SK-N-SH (cell line): ENCODE measurements at regions not wholly inside any gene's neighbourhood (a gene's known extent, or its start where the extent isn't known, plus 50 kb on each side); places are given as distances from the start of the nearest gene placed in this dataset.

Source experiments
- EP300 ChIP-seq, 2 experiments: IDR thresholded peaks; 2 replicates each; pipeline versions ENCODE4 v1.4.0 to v1.6.1; 2012; ENCODE audit warnings: borderline replicate concordance in 1 of 2, low read depth in 1 of 2, low read length in 1 of 2
- MXI1 ChIP-seq: IDR thresholded peaks from 2 replicates; pipeline ENCODE4 v1.6.1; 2012; ENCODE audit warnings: mild to moderate bottlenecking, low read depth, low read length, improper control_type of control experiment
- RAD21 ChIP-seq: IDR thresholded peaks from 2 replicates; pipeline ENCODE4 v1.6.1; 2012; ENCODE audit warnings: mild to moderate bottlenecking, low read length
- RCOR1 ChIP-seq: fragments of 150-350 bp; IDR thresholded peaks from 2 replicates; pipeline ENCODE4 v1.6.1; 2017; ENCODE audit warnings: antibody characterized with exemption, low read length
- SMC3 ChIP-seq: IDR thresholded peaks from 2 replicates; pipeline ENCODE4 v1.6.1; 2012; ENCODE audit warnings: low read depth, low read length, improper control_type of control experiment
- TF ChIP-seq, protein P1 (sequence below): fragments of 200-600 bp; sonication (generic); IDR thresholded peaks from 2 replicates; pipeline ENCODE4 v1.6.1; 2017; ENCODE audit warnings: antibody characterized with exemption, mild to moderate bottlenecking, moderate library complexity
- TF ChIP-seq, protein P2 (sequence below): IDR thresholded peaks from 2 replicates; pipeline ENCODE4 v1.4.0; 2012; ENCODE audit warnings: low read depth, borderline replicate concordance

DNA sequence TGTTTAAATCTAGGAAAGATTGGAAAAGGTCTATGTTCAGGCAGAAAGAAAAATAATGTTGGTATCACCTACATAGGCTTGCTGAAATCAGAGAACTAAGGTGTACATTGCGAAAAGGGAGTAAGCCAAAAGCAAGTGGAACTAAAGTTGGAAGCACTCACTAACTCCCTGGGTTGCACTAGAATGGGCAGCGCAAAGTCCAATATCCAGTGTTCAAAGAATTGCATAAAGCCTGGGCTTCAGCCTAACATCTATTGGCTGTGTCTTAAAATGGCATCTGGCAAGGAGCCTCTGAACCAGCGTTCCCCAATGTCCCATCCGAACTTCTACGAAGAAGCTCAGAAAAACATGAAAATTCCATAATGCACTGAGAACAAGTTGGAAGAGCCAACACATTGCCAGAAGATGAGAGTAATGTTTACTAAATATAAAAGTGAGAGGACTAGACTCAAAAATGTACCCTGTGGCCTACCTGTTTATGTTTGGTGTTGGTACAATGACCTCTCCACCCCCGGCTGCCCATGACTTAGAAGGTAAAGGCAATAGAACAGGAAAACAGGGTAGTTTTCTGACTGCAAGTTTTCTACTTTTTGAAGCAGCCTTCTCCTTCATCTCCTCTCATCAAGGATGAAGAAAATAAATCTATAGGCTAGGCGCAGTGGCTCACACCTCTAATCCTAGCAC, 275.9 kb upstream of the GHITM start:
- TF ChIP-seq RAD21 (no peak), SMC3 (no peak), RCOR1 (no peak), MXI1 (no peak), EP300 (IDR thresholded peaks at IDR 0.05; ENCODE audit: borderline replicate concordance in 1 of 2, low read depth in 1 of 2, low read length in 1 of 2) (no peak)
- TF ChIP-seq, protein P1, sequence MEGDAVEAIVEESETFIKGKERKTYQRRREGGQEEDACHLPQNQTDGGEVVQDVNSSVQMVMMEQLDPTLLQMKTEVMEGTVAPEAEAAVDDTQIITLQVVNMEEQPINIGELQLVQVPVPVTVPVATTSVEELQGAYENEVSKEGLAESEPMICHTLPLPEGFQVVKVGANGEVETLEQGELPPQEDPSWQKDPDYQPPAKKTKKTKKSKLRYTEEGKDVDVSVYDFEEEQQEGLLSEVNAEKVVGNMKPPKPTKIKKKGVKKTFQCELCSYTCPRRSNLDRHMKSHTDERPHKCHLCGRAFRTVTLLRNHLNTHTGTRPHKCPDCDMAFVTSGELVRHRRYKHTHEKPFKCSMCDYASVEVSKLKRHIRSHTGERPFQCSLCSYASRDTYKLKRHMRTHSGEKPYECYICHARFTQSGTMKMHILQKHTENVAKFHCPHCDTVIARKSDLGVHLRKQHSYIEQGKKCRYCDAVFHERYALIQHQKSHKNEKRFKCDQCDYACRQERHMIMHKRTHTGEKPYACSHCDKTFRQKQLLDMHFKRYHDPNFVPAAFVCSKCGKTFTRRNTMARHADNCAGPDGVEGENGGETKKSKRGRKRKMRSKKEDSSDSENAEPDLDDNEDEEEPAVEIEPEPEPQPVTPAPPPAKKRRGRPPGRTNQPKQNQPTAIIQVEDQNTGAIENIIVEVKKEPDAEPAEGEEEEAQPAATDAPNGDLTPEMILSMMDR, result no peak
- TF ChIP-seq, protein P2, sequence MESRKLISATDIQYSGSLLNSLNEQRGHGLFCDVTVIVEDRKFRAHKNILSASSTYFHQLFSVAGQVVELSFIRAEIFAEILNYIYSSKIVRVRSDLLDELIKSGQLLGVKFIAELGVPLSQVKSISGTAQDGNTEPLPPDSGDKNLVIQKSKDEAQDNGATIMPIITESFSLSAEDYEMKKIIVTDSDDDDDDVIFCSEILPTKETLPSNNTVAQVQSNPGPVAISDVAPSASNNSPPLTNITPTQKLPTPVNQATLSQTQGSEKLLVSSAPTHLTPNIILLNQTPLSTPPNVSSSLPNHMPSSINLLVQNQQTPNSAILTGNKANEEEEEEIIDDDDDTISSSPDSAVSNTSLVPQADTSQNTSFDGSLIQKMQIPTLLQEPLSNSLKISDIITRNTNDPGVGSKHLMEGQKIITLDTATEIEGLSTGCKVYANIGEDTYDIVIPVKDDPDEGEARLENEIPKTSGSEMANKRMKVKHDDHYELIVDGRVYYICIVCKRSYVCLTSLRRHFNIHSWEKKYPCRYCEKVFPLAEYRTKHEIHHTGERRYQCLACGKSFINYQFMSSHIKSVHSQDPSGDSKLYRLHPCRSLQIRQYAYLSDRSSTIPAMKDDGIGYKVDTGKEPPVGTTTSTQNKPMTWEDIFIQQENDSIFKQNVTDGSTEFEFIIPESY, result no peak
